Daoy (cell line): ENCODE measurements at regions not wholly inside any gene's neighbourhood (a gene's known extent, or its start where the extent isn't known, plus 50 kb on each side); places are given as distances from the start of the nearest gene placed in this dataset.

ENCODE experiments used
- DNase-seq: peaks from one replicate; pipeline ENCODE4 v3.0.0-alpha.2; 2015; ENCODE audit warnings: low read depth

DNA sequence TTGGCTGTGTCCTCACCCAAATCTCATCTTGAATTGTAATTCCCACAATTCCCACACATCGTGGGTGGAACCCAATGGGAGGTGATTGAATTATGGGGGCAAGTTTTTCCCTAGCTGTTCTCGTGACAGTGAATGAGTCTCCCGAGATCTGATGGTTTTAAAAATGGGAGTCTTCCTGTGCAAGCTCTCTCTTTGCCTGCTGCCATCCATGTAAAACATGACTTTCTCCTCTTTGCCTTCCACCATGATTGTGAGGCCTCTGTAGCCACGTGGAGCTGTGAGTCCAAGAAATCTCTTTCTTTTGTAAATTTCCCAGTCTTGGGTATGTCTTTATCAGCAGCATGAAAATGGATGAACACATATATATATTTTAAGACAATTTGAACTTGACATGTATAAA is 285.4 kb downstream of the BAMBI start:
- no peak for DNase-seq

DNA sequence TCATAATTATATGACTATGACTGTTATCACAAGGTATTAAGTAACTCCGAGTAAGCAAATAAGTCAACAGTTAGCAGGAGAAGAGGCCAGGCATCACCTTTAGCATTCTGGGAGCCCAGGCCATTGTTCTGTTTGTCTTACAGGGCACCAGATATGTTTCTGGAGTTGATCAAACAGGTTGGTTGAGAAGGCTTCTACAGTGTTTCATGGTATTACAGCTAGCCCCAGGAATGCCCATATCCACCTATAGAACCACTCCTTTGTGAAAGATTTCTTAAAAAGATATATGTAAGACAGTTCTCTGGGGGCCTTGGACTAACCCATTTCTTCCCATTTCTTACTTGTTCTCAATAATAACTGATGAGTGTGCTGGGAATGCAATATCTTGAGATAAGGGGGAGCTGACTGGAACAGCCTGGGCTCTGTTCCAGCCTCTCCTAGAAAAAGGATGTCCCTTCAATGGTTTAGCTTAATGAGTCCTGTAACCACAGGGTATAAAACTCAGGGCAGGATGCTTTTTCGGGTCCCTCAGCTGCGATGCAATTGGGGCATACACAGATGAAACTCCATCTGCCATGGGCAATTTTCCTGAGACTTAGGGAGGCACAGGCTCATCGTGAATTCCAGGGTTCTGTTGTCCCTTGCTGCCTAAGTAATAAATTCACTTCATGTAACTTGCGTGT is 286.4 kb downstream of the BAMBI start:
- DNase-seq = no peak

DNA sequence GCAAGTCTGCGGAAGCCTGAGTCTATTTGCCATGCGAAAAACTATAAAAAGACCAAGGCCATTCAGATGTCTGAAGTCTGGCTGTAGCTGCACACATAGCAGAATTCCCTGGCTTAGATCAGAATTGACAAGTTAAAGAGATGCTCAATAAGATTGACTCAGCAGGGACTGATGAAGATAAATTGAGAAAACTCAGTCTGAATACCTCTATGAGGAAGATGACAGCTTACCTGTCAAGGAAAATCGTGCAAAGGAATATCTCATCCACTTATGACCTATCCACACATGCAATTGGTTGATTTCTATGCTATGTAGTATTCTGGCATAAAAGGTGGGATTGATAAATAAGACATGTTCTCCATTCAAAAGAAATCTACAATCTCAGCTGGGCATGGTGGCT is 288.6 kb downstream of the BAMBI start:
- no peak for DNase-seq

DNA sequence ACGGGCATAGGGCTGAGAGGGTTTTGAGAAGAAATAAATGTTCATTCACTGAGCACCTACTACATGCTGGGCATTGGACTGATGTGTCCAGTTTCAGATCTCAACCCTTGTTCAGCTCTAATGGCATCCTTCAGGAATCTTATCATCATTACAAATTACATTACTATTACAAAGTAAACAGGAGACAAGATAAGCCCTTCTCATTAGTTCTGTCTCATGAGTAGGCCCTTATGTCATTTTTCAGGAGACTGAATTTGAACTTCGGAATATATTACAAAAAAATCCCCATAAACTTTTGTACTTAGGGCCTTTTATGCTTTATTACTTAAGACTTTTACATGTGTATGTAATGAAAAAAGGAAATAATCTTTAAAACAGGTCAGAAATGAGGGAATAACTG is 289.7 kb downstream of the BAMBI start:
- DNase-seq = no peak

DNA sequence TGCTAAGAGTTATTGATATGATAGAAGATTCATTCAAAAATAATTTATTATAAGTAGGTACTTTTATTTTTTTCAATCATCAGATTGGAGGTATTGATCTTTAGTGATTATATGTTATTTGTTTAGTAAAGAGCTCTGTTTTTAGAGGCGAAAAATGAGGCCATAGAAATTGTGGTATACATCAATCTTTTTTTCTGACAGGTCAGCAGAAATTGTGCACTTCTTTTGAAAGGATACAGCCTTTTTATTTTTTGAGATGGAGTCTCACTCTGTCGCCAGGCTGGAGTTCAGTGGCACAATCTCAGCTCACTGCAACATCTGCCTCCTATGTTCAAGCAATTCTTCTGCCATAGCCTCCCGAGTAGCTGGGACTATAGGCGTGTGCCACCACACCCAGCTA is 292.1 kb downstream of the BAMBI start:
- no peak for DNase-seq

DNA sequence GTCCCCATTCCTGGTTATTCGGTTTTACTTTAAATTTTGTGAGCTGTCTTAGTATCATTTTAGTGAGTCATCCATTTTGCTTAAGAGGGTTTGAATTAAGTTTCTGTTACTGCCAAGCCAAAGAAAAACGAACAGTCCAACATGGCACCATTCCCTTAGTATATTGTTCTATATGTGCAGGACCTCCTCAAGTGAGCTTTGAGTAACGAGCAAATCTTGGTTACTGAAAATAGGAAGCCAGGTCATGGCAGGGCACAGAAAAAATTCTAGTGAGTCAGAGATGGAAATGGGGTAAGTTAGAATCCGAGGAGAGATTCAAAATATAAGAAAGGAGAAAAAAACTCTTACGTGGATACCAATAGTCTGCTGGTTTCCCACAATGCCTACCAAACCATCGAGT is 292.9 kb downstream of the BAMBI start:
- DNase-seq = no peak

DNA sequence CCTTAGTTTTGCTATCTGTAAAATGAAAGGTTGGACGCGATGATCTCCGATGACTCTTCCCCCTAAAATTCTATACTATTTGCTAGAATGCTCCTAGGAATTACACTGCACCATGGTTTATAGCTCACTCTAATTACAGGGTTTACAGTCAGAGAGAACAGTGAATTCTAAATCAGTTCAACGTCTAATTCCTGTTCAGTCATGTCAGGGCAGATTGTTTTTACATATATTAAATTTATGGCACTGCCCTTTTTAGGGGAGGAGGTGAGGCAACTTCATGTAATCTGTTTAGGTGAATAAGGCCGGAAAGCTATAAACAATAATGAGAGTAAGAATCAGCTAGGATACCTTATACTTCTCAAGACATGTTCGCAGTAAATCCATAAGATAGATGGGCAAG is 293.9 kb downstream of the BAMBI start:
- no peak for DNase-seq

DNA sequence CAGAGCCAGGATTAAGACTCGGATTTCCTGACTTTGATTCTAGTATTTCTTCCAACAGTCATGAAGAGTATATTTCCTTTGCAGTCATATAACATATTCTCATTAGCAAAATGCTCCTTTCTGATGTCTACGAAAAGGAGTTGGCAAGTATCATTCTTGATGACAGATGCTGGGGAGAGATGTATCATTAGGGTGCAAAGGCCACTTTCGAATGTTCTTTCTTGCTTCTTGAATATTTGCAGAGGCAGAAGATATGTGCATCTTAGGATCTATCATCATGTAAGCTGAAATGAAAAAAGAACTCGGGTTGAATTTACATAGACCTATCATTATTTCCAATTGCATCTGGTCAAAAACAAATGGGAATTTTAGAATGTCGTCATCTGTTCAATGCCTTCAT is 294.4 kb downstream of the BAMBI start:
- no peak for DNase-seq

DNA sequence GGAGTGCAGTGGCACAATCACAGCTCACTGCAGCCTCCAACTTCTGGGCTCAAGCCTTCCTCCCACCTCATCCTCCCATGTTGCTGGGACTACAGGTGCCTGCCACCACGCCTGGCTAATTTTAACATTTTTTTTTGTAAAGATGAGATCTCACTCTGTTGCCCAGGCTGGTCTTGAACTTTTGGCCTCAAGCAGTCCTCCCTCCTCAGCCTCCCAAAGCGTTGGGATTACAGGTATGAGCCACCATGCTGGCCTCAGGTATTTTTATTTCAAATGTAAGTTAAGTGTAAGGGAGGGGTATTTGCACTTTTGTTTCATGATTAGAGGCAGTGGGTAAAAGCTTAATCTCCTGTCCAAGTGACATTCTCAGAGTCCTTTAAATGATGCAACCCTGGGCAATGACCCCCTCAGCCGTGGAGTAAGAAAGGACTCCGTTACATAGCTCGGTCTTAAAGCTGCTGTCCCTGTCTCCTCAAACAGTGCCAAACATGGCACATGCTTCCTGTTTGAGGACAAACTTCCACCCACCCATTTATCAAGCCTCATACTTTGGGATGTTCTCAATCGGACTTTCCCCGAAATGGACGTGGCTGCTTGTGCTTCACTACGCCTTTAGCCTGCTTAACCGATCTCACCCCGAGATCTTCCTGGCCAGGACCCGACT is 296.1 kb downstream of the BAMBI start:
- DNase-seq = no peak

DNA sequence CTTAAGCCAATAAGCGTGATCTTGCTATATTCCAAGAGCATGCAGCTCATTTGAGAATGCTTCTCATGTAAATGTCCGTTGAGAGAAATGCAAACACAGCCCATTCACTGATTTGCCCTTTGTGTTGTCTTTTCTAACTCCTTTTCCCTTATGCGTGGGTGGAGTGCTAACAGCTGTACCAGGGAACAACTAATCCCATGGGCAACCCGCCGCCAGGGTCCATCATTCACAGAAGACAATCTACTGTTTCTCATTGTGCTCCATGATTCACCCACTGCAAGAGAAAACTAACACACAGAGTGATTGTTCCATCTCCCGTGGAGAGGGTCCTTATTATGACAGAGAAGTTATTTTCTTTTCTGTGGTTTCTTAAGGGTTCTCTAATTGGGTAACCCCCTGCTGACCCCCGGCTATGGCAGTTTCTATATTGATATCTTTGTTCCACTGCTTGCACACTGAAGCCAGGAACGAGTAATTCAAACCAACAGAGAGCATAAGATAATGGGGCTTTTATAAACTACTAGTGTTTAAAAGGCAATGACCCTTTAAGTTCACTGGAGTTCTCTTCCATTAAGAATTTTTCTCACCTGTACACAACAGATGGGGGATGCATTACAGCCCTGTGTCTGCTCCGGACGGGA is 298.7 kb downstream of the BAMBI start:
- DNase-seq = peak; percentile 72

DNA sequence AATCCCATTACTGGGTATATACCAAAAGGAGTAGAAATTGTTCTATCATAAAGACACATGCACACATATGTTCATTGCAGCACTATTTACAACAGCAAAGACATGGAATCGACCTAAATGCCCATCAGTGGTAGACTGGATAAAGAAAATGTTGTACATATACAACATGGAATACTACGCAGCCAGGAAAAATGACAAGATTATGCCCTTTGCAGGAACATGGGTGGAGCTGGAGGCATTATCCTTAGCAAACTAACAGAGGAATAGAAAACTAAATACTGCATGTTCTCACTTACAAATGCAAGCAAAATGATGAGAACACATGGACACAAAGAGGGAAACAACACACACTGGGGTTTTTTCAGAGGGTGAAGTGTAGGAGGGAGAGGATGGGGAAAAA is 300.2 kb downstream of the BAMBI start:
- no peak for DNase-seq

DNA sequence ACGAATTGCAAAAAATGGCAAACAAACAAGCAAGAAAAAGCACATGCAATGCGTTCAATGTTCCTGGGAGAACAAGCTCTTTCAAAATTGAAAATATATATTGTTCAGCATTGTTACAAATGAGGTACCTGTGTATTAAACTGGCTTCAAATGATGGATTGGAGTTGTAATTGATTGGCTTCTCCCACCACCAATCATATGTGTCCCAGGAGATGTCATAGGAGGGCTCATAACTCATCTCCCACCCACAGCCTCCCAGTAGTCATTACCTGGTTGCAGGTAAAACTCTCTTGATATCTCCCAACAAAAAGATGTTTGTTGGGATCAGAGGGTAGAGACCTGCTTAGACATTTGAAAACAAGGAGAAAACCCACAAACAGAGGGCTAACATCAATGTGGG is 302.9 kb downstream of the BAMBI start:
- no peak for DNase-seq

DNA sequence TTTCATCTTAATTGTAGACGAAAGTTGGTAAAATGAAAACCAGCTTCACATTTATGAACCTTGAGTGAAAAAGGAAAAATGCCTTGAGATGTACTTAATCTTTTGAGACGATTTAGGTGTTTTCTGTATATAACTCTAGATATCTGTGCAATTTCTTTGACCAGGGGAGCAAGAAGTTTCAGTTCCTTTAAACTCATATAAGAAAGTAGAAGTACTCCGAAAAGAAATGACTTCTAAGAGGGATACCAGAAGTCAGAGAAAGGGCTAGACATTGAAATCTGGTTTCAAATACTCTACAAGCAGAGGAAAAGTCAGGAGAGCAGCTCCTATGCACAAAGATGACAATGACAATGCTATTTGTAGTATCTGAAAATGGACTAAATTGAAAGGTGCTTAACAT is 303.7 kb downstream of the BAMBI start:
- DNase-seq = no peak

DNA sequence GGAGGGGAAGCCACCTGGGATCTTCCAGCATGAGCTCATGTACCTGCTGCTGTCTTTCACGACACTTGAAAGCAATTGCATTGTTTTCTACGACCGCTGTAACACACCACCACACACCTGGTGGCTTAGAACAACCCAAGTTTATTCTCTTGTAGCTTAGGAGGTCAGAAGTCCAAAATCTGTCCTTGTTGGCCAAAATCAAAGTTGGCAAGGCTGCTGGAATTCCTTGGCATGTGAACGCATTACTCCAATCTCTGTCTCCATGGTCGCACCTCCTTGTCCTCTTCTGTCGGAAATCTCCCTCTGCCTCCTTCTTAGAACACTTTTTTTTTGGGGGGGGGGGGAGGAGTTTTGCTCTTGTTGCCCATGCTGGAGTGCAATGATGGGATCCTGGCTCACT is 305.7 kb downstream of the BAMBI start:
- DNase-seq = no peak

DNA sequence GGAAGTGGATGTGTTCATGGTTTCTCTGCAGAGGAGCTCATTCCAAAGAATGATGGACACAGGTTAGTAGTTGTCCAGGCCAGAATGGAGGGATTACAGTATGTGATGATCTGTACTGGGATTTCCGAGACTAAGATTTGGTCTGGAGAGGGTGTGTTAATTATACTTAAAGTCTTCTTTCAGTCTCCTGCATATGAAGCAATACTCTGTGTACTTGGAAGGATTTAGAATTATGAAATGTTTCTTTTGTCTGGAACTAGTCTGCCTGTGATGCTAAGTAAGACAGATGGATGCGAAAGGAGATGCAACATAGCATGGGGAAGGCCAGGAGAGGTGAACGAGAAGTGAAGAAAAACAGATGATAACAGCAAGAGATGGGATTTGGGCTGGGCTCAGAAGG is 305.1 kb upstream of the LYZL1 start:
- DNase-seq = no peak

DNA sequence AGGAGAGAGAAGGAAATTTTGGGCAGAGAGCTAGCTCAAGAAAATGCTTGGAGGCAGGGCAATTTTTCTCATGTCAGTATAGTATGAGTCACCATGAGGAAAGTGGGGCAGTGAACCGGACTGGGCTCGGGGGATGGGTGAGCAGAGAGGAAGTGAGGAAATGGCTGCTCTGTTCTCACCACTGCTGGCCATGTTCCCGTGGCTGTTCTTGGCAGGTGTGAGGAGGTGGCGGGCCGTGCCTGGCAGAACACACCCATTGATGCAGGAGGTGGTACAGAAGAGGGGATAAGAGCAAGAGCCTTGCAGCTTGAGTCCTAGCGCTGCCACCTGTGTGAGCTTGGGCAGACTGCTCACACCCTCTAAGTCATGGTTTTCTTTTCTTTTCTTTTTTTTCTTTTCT is 304.4 kb upstream of the LYZL1 start:
- peak; percentile 88 for DNase-seq

DNA sequence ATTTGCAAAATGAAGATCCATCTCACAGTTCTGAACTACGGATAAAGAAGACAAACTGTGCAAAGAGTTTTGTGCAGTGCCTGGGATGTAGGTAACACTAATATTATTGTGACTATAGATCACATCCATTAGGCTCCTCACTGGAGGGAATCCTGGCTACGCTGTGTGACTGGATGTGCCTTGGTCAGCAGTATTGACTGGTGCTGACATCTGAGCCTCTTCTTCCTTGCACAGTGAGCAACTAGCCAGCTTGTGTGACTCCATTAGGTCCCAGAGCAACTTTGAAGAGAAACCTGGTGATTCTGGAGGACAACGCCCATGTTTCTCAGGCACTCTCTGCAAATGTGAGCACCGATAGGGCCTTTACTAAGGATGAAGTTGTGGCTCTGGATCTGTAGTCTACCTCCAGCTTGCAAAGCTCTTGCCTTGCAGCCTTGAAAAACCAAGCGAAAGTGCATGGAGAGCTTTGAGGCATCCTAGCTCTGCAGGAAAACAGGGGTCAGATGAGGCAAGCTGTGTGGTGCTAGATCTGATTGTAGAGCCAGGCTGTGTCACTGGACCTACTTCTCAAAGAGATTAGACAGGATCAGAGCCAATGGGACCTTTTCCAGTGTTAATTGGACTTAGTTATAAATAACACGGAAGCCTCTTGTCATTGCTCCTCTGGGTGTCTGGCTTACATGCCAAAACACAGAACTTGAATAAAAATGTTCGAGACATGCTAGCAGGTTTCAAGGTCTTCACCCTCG is 303.6 kb upstream of the LYZL1 start:
- no peak for DNase-seq

DNA sequence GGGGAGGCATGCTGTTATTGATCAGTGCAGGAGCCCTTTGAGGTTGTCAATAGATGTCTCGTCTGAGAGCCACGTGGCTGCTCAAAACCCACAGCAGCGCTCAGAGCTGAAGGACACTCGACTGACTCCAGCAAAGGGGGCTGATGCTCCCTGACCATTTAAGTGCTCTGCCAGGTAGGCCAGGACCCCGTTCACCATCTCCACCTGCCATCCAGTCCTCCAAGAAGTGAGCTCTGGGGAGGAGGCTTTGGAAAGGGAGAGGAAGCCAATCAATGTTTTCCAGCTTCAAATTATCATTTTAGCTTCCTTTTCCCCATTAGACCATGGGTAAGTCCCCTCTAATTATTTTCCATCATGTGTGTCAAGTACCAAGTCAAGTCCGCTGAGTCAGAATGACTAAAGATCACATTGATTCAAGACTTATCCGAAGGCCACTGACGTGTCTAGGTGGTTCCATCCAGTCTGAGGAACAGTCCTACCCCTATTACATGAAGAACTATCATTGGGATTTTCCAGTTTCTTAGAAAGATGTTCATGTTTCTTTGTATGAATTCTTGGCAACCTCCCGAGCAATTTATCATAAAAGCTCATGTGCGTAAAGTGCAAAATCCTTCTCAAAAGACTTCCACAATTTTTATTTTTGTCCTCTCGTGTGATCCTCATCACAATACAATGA is 302.6 kb upstream of the LYZL1 start:
- peak; percentile 72 for DNase-seq

DNA sequence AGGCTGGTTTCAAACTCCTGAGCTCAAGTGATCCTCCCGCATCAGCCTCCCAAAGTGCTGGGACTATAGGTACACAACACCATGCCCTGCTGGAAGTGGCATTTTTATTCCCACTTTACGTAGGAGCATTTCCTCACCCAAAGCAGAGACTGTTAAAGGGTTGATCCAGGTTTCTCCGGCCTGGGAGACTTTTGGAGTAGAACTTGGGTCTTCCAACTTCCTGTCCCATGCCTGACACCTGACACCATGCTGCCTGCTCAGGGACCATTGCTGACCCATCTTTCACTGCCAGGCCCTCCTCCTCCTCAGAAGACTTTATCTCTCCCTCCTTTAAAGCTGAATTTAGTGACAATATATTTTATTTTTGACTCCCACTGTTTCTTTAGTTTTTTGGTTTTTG is 302.0 kb upstream of the LYZL1 start:
- no peak for DNase-seq

DNA sequence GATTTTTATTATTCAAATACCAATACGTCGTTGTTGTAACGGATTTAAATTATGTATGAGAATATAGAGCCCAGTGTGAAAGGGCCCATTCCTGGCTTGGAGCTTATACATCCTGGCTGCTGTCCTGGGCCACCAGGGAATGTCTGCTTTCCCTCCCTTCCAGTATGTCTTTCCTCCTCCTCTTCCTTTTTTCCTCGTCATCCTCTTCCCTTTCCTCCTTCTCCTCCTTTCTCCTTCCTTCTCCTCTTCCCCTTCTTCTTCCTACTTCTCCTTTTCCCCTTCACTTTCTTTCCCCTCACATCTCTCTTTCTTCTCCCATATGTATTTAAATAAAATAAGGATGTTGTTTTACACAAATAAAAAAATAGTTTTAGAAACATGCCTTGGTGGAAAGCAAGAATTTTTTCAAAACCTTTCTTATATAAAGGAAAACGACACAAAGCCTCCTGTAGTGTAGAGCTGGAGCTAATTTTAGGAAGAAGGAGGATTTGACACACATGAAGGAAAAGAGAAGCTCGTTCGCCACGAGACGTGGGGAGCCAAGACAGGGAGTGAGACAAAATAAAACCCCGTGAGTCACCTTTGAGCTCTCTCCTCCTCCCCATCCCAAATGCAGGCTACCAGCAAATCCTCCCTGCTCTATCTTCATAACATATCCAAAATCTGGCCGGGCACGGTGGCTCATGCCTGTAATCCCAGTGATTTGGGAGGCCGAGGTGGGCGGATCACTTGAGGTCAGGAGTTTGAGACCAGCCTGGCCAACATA is 301.1 kb upstream of the LYZL1 start:
- no peak for DNase-seq

DNA sequence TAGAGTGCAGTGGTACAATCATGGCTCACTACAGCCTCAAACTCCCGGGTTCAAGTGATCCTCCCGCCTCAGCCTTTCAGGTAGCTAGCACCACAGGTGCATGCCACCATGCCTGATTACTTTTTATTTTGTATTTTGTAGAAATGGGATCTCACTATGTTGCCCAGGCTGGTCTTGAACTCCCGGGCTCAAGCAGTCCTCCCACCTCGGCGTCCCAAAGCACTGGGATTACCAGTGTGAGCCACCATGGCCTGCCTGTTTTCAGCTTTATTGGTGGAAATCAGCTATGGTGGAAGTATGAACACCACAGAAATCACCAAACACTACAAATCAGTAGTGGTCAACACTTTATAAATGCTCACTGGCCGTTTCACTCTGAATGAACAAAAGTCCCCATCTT is 299.9 kb upstream of the LYZL1 start:
- no peak for DNase-seq
